ENCODE measurements at regions not wholly inside any gene's neighbourhood (a gene's known extent, or its start where the extent isn't known, plus 50 kb on each side); places are given as distances from the start of the nearest gene placed in this dataset.

DNA sequence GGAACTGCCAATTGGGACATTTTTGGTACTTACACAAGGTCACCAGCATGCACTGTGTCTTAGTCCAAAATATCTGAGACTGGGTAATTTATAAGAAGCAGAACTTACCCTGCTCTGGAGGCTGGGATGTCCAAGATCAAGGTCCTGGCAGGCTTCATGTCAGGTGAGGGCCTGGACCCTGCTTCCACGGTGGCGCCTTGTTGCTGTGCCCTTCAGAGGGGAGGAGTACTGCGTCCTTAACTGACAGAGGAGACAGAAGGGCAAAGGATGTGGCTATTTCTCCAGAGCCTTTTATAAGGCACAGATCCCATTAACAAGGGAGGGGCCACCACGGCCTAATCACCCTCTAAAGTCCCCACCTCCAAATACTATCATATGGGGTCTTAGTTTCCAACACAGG, 178.9 kb downstream of the C16orf95 start:
- no peaks in the 10 kb centered on the region for H3K4me1 Mint-ChIP-seq (ENCODE audit: low read depth)
- H3K9me3 Mint-ChIP-seq = no peaks in the 10 kb centered on the region
- no peak overlapping the region for H3K27ac Mint-ChIP-seq
- no peak for DNase-seq (ENCODE audit: low spot score)
- intact Hi-C loops (cut with micrococcal nuclease) = no loop called here
- no peak overlapping the region for H3K4me3 Mint-ChIP-seq (ENCODE audit: low read depth)
- H3K27me3 Mint-ChIP-seq (ENCODE audit: low read depth) = no peaks in the 10 kb centered on the region
- no peaks in the 10 kb centered on the region for H3K36me3 Mint-ChIP-seq (ENCODE audit: low read depth)

GRCh38 chr16:87138738-87139267, 178.4 kb downstream of the C16orf95 start:
- no peaks in the 10 kb centered on the region for H3K4me1 Mint-ChIP-seq (ENCODE audit: low read depth)
- intact Hi-C loops (cut with micrococcal nuclease) = no loop called here
- DNase-seq (ENCODE audit: low spot score) = no peak
- H3K4me3 Mint-ChIP-seq (ENCODE audit: low read depth) = no peak overlapping the region
- H3K9me3 Mint-ChIP-seq = no peaks in the 10 kb centered on the region
- no peaks in the 10 kb centered on the region for H3K36me3 Mint-ChIP-seq (ENCODE audit: low read depth)
- H3K27ac Mint-ChIP-seq = no peak overlapping the region
- no peaks in the 10 kb centered on the region for H3K27me3 Mint-ChIP-seq (ENCODE audit: low read depth)

- Mint-ChIP-seq H3K36me3 (ENCODE audit: low read depth) (no peaks in the 10 kb centered on the region), H3K4me1 (ENCODE audit: low read depth) (no peaks in the 10 kb centered on the region), H3K27ac (no peak overlapping the region), H3K27me3 (ENCODE audit: low read depth) (no peaks in the 10 kb centered on the region), H3K4me3 (ENCODE audit: low read depth) (no peak overlapping the region), H3K9me3 (no peaks in the 10 kb centered on the region)
- no peak for DNase-seq (ENCODE audit: low spot score)
- intact Hi-C loops (cut with micrococcal nuclease) = no loop called here
These were observed 176.7 kb downstream of the C16orf95 start for GRCh38 chr16:87140211-87141200.

DNA sequence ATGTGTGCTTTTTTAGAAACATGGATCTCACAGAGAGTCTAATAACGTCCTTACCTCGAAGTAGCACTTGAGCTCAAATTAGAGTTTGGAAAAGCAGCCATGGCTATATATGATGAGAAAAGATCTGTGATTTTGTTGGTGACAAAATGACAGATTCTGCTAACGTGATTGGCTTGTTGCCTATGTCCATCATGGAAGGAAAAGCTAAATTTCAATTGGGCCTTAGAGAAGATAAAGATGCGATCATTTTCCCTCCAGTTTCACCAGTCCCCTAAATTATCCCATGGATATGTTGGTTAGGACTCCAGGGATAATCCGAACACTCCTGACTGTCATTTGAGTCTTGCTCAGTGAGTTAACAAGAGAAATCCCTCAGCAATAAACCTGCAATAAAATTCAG, 175.8 kb downstream of the C16orf95 start:
- no peak for DNase-seq (ENCODE audit: low spot score)
- H3K27ac Mint-ChIP-seq = no peak overlapping the region
- H3K4me1 Mint-ChIP-seq (ENCODE audit: low read depth) = no peaks in the 10 kb centered on the region
- intact Hi-C loops (cut with micrococcal nuclease) = no loop called here
- no peaks in the 10 kb centered on the region for H3K27me3 Mint-ChIP-seq (ENCODE audit: low read depth)
- H3K9me3 Mint-ChIP-seq = no peaks in the 10 kb centered on the region
- no peaks in the 10 kb centered on the region for H3K36me3 Mint-ChIP-seq (ENCODE audit: low read depth)
- no peak overlapping the region for H3K4me3 Mint-ChIP-seq (ENCODE audit: low read depth)

- Mint-ChIP-seq H3K36me3 (ENCODE audit: low read depth) (no peaks in the 10 kb centered on the region), H3K27ac (no peak overlapping the region), H3K4me3 (ENCODE audit: low read depth) (no peak overlapping the region), H3K27me3 (ENCODE audit: low read depth) (no peaks in the 10 kb centered on the region), H3K9me3 (peaks cover 10% of the 10 kb centered on the region), H3K4me1 (ENCODE audit: low read depth) (no peaks in the 10 kb centered on the region)
- DNase-seq (ENCODE audit: low spot score) = no peak
- intact Hi-C loops (cut with micrococcal nuclease) = no loop called here
These were observed 173.5 kb downstream of the C16orf95 start for GRCh38 chr16:87143661-87144121.

- H3K4me1 Mint-ChIP-seq (ENCODE audit: low read depth) = no peaks in the 10 kb centered on the region
- H3K9me3 Mint-ChIP-seq = peaks cover 15% of the 10 kb centered on the region
- H3K27ac Mint-ChIP-seq = no peak overlapping the region
- DNase-seq (ENCODE audit: low spot score) = no peak
- H3K4me3 Mint-ChIP-seq (ENCODE audit: low read depth) = no peak overlapping the region
- no peaks in the 10 kb centered on the region for H3K27me3 Mint-ChIP-seq (ENCODE audit: low read depth)
- intact Hi-C loops (cut with micrococcal nuclease) = no loop called here
- H3K36me3 Mint-ChIP-seq (ENCODE audit: low read depth) = no peaks in the 10 kb centered on the region
These were observed 173.0 kb downstream of the C16orf95 start for GRCh38 chr16:87144232-87144631.

GRCh38 chr16:87145181-87146176, 171.7 kb downstream of the C16orf95 start:
- Mint-ChIP-seq H3K4me3 (ENCODE audit: low read depth) (no peak overlapping the region), H3K9me3 (peaks cover 15% of the 10 kb centered on the region), H3K27me3 (ENCODE audit: low read depth) (no peaks in the 10 kb centered on the region), H3K4me1 (ENCODE audit: low read depth) (no peaks in the 10 kb centered on the region), H3K27ac (no peak overlapping the region), H3K36me3 (ENCODE audit: low read depth) (no peaks in the 10 kb centered on the region)
- intact Hi-C loops (cut with micrococcal nuclease) = no loop called here
- no peak for DNase-seq (ENCODE audit: low spot score)

DNA sequence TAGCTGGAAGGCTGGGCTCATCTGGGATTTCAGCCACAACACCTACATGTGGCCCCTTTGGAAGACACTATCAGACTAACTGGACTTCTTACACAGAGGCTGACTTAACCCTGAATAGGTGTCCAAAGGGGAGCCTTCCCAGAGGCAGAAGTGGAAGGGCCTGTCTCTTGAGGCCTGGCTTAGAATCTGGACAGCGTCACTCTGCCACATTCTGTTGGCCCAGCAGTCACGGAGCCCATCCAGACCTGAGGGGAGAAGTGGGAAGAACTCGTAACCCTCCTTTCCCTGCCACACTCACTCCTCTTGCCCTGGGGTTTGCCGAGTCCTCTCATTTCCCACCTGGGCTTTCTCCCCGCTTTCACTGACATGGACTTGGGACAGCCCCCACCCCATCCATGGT, 170.5 kb downstream of the C16orf95 start:
- H3K27me3 Mint-ChIP-seq (ENCODE audit: low read depth) = no peaks in the 10 kb centered on the region
- H3K36me3 Mint-ChIP-seq (ENCODE audit: low read depth) = no peaks in the 10 kb centered on the region
- intact Hi-C loops (cut with micrococcal nuclease) = no loop called here
- no peak overlapping the region for H3K4me3 Mint-ChIP-seq (ENCODE audit: low read depth)
- no peak for DNase-seq (ENCODE audit: low spot score)
- no peaks in the 10 kb centered on the region for H3K4me1 Mint-ChIP-seq (ENCODE audit: low read depth)
- no peak overlapping the region for H3K27ac Mint-ChIP-seq
- H3K9me3 Mint-ChIP-seq = peaks cover 15% of the 10 kb centered on the region

- Mint-ChIP-seq H3K4me3 (ENCODE audit: low read depth) (no peak overlapping the region), H3K9me3 (peaks cover 23% of the 10 kb centered on the region), H3K4me1 (ENCODE audit: low read depth) (no peaks in the 10 kb centered on the region), H3K27ac (no peak overlapping the region), H3K27me3 (ENCODE audit: low read depth) (no peaks in the 10 kb centered on the region), H3K36me3 (ENCODE audit: low read depth) (no peaks in the 10 kb centered on the region)
- DNase-seq (ENCODE audit: low spot score) = no peak
- intact Hi-C loops (cut with micrococcal nuclease) = no loop called here
These were observed 168.1 kb downstream of the C16orf95 start for GRCh38 chr16:87149051-87149450.

- Mint-ChIP-seq H3K27me3 (ENCODE audit: low read depth) (no peaks in the 10 kb centered on the region), H3K36me3 (ENCODE audit: low read depth) (no peaks in the 10 kb centered on the region), H3K9me3 (peaks cover 26% of the 10 kb centered on the region), H3K4me3 (ENCODE audit: low read depth) (no peak overlapping the region), H3K4me1 (ENCODE audit: low read depth) (no peaks in the 10 kb centered on the region), H3K27ac (no peak overlapping the region)
- intact Hi-C loops (cut with micrococcal nuclease) = no loop called here
- DNase-seq (ENCODE audit: low spot score) = no peak
These were observed 166.9 kb downstream of the C16orf95 start for GRCh38 chr16:87150262-87150661.

DNA sequence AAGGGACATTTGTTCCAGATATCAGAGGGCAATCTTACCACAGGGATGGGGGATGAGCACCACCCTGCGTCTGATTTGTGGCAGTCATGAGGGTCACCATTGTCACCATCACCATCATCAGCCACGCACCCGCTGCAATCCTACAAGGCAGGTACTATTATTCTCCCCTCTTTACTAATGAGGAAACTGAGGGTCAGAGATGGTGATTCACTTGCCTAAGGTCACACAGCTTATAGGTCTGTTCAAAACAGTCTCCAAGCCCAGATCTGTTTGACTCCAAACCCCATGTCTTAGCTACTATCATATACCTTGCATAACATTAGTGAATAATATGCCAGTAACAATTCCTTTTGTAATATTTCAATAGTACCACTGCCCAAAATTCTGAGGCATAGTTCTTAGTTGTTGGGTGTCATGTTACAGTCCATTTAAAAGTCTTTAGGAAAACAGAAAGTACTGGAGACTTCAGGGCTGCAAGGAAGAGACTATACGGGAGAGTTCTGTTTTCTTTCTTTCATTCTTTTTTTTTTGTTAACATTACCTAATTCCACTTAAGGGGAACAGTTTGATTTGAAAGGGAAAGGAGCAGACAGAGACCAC, 166.4 kb downstream of the C16orf95 start:
- H3K9me3 Mint-ChIP-seq = peaks cover 26% of the 10 kb centered on the region
- no peaks in the 10 kb centered on the region for H3K4me1 Mint-ChIP-seq (ENCODE audit: low read depth)
- no peak for DNase-seq (ENCODE audit: low spot score)
- H3K36me3 Mint-ChIP-seq (ENCODE audit: low read depth) = no peaks in the 10 kb centered on the region
- no peaks in the 10 kb centered on the region for H3K27me3 Mint-ChIP-seq (ENCODE audit: low read depth)
- intact Hi-C loops (cut with micrococcal nuclease) = no loop called here
- no peak overlapping the region for H3K27ac Mint-ChIP-seq
- no peak overlapping the region for H3K4me3 Mint-ChIP-seq (ENCODE audit: low read depth)

- Mint-ChIP-seq H3K4me1 (ENCODE audit: low read depth) (no peaks in the 10 kb centered on the region), H3K27ac (no peak overlapping the region), H3K9me3 (peaks cover 23% of the 10 kb centered on the region), H3K36me3 (ENCODE audit: low read depth) (no peaks in the 10 kb centered on the region), H3K27me3 (ENCODE audit: low read depth) (no peaks in the 10 kb centered on the region), H3K4me3 (ENCODE audit: low read depth) (no peak overlapping the region)
- intact Hi-C loops (cut with micrococcal nuclease) = no loop called here
- DNase-seq (ENCODE audit: low spot score) = no peak
These were observed 164.9 kb downstream of the C16orf95 start for GRCh38 chr16:87152221-87152755.

Data from activated T-helper 2 cell treated with anti-CD3 and anti-CD28 coated beads, Interferon-gamma antibody, Interleukin-2, Interleukin-4, amounts not matched to agents 10 μg/mL and 5 μg/mL and 100 μg/mL, durations not matched to agents 14 hours and 24 hours and 36 hours (primary cell).